ENCODE measurements at regions not wholly inside any gene's neighbourhood (a gene's known extent, or its start where the extent isn't known, plus 50 kb on each side); places are given as distances from the start of the nearest gene placed in this dataset.

DNA sequence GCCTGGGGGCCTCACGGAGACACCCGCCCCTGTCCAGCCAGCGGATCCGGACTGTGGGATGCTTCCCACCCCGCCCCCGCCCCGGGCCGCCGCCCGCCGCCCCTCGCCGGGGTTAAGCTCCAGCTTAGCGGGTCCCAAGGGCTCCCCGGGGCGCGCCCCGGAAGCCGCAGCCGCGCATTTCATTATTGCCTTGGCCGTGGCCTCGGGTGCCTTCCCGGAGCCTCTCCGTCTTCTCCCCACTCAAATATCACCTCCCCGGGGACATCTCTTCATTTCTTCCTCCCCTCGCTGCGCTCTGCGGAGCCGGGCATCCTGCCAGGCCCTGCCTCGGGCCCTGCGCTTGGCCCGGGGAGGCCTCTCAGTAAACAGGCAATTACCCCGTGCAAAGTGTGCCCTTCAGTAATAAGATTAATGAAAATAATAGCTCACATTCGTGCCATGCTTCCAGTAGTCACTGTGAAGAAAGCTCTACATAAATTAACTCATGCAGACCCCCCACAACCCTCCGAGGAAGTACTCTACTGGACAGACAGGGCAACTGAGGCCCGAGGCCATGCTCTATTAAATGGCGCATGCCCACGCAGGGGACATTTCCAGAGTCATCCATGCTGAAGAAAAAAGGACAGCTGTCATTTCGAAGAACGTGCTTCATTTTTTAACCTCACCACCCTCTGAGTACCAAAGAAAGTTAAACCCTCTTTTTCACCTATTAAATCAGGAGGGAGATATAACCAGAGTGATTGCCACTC, 49.9 kb upstream of the LAPTM5 start:
- Histone ChIP-seq H3K27ac (ENCODE audit: low read depth, low read length) (no peak overlapping the region), H3K9ac (ENCODE audit: extremely low read depth, low read length, poor library complexity, severe bottlenecking) (no peak overlapping the region), H3K4me1 (ENCODE audit: control insufficient read depth, insufficient read depth, low read length) (peaks cover 6% of the 10 kb centered on the region), H3K36me3 (ENCODE audit: control insufficient read depth, insufficient read depth, low read length) (no peaks in the 10 kb centered on the region), H3K9me3 (ENCODE audit: control insufficient read depth, low read length) (no peaks in the 10 kb centered on the region), H3K4me3 (ENCODE audit: low read length) (no peak overlapping the region), H3K27me3 (ENCODE audit: control insufficient read depth, insufficient read depth, low read length, poor library complexity, severe bottlenecking) (peaks cover 20% of the 10 kb centered on the region)
- Mint-ChIP-seq H3K4me3 (no peak overlapping the region), H3K9me3 (no peaks in the 10 kb centered on the region), H3K27me3 (ENCODE audit: insufficient read depth) (peaks cover 3% of the 10 kb centered on the region), H3K27ac (no peak overlapping the region), H3K4me1 (peaks cover 40% of the 10 kb centered on the region), H3K36me3 (ENCODE audit: low read depth) (no peaks in the 10 kb centered on the region)
- DNase-seq = no peak
- TF ChIP-seq, protein P1, sequence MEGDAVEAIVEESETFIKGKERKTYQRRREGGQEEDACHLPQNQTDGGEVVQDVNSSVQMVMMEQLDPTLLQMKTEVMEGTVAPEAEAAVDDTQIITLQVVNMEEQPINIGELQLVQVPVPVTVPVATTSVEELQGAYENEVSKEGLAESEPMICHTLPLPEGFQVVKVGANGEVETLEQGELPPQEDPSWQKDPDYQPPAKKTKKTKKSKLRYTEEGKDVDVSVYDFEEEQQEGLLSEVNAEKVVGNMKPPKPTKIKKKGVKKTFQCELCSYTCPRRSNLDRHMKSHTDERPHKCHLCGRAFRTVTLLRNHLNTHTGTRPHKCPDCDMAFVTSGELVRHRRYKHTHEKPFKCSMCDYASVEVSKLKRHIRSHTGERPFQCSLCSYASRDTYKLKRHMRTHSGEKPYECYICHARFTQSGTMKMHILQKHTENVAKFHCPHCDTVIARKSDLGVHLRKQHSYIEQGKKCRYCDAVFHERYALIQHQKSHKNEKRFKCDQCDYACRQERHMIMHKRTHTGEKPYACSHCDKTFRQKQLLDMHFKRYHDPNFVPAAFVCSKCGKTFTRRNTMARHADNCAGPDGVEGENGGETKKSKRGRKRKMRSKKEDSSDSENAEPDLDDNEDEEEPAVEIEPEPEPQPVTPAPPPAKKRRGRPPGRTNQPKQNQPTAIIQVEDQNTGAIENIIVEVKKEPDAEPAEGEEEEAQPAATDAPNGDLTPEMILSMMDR (conservative IDR thresholded peaks at IDR 0.05) = no peak
- WGBS, 2 experiments (ENCODE audit: insufficient coverage in 1 of 2, insufficient read length in 1 of 2) = 87 to 94% methylated on average over 26 to 41 of the region's 41 CpGs
